Neural crest cell (in vitro differentiated cells): ENCODE measurements at regions not wholly inside any gene's neighbourhood (a gene's known extent, or its start where the extent isn't known, plus 50 kb on each side); places are given as distances from the start of the nearest gene placed in this dataset.

Experiments
- DNase-seq: peaks from one replicate; pipeline ENCODE4 v3.0.0; 2021; ENCODE audit warnings: low read depth, mixed read lengths, low spot score
- H3K27ac Mint-ChIP-seq: one replicate; pipeline ENCODE4 v1.8.0; 2021; ENCODE audit warnings: mild to moderate bottlenecking, mixed read lengths; ENCODE audit not compliant: unreplicated experiment
- H3K27me3 Mint-ChIP-seq: 2 replicates; pipeline ENCODE4 v1.8.0; 2021; ENCODE audit warnings: low read depth, mild to moderate bottlenecking, mixed read lengths
- H3K36me3 Mint-ChIP-seq: 2 replicates; pipeline ENCODE4 v1.8.0; 2021; ENCODE audit warnings: low read depth, mild to moderate bottlenecking, mixed read lengths
- H3K4me1 Mint-ChIP-seq: 2 replicates; pipeline ENCODE4 v1.8.0; 2021; ENCODE audit warnings: mixed read lengths
- H3K4me3 Mint-ChIP-seq: one replicate; pipeline ENCODE4 v1.8.0; 2021; ENCODE audit warnings: mild to moderate bottlenecking, mixed read lengths
- H3K9me3 Mint-ChIP-seq: 2 replicates; pipeline ENCODE4 v1.8.0; 2021; ENCODE audit warnings: mixed read lengths
- CTCF ChIP-seq: fragments of 200-600 bp; sonication (generic); conservative IDR thresholded peaks from 2 replicates; pipeline ENCODE4 v1.5.0; 2021; ENCODE audit warnings: antibody characterized with exemption, mild to moderate bottlenecking

GRCh38 chr10:57260175-57260574 is 899.1 kb upstream of the ZWINT start:
- no peak for TF ChIP-seq CTCF
- H3K4me3 Mint-ChIP-seq, result no peak overlapping the region
- no peaks in the 10 kb centered on the region for H3K9me3 Mint-ChIP-seq
- no peaks in the 10 kb centered on the region for H3K27me3 Mint-ChIP-seq
- H3K4me1 Mint-ChIP-seq, result peaks cover 3% of the 10 kb centered on the region
- no peak for DNase-seq
- no peaks in the 10 kb centered on the region for H3K36me3 Mint-ChIP-seq
- no peak overlapping the region for H3K27ac Mint-ChIP-seq

GRCh38 chr10:57249615-57250281 is 888.7 kb upstream of the ZWINT start:
- peaks cover 6% of the 10 kb centered on the region for H3K9me3 Mint-ChIP-seq
- H3K27me3 Mint-ChIP-seq, result no peaks in the 10 kb centered on the region
- peaks cover 5% of the 10 kb centered on the region for H3K4me1 Mint-ChIP-seq
- no peak overlapping the region for H3K4me3 Mint-ChIP-seq
- DNase-seq, result no peak
- H3K27ac Mint-ChIP-seq, result no peak overlapping the region
- TF ChIP-seq CTCF, result no peak
- no peaks in the 10 kb centered on the region for H3K36me3 Mint-ChIP-seq

GRCh38 chr10:57247271-57247670 is 886.2 kb upstream of the ZWINT start:
- H3K27me3 Mint-ChIP-seq, result no peaks in the 10 kb centered on the region
- no peak overlapping the region for H3K4me3 Mint-ChIP-seq
- H3K4me1 Mint-ChIP-seq, result no peaks in the 10 kb centered on the region
- no peak for DNase-seq
- TF ChIP-seq CTCF, result no peak
- no peak overlapping the region for H3K27ac Mint-ChIP-seq
- no peaks in the 10 kb centered on the region for H3K36me3 Mint-ChIP-seq
- peaks cover 6% of the 10 kb centered on the region for H3K9me3 Mint-ChIP-seq

- H3K4me3 Mint-ChIP-seq, result no peak overlapping the region
- no peak overlapping the region for H3K27ac Mint-ChIP-seq
- no peak for DNase-seq
- peaks cover 9% of the 10 kb centered on the region for H3K9me3 Mint-ChIP-seq
- TF ChIP-seq CTCF, result no peak
- no peaks in the 10 kb centered on the region for H3K27me3 Mint-ChIP-seq
- peaks cover 4% of the 10 kb centered on the region for H3K4me1 Mint-ChIP-seq
- no peaks in the 10 kb centered on the region for H3K36me3 Mint-ChIP-seq
These were observed 864.9 kb upstream of the ZWINT start for GRCh38 chr10:57225920-57226319.

GRCh38 chr10:57224811-57225210 is 863.8 kb upstream of the ZWINT start:
- Mint-ChIP-seq H3K4me3 (no peak overlapping the region), H3K27ac (no peak overlapping the region), H3K27me3 (no peaks in the 10 kb centered on the region), H3K9me3 (peaks cover 9% of the 10 kb centered on the region), H3K4me1 (peaks cover 4% of the 10 kb centered on the region), H3K36me3 (no peaks in the 10 kb centered on the region)
- TF ChIP-seq CTCF, result no peak
- no peak for DNase-seq
